ENCODE measurements at regions not wholly inside any gene's neighbourhood (a gene's known extent, or its start where the extent isn't known, plus 50 kb on each side); places are given as distances from the start of the nearest gene placed in this dataset.

GRCh38 chr9:7656636-7657035 lies 142.9 kb downstream of the DMAC1 start:
- TF ChIP-seq POLR2A (IDR thresholded peaks at IDR 0.05; ENCODE audit: low read length) (no peak), GATA1 (IDR thresholded peaks at IDR 0.05; ENCODE audit: low read depth, low read length) (no peak)
